IMR-90 (cell line): ENCODE measurements at regions not wholly inside any gene's neighbourhood (a gene's known extent, or its start where the extent isn't known, plus 50 kb on each side); places are given as distances from the start of the nearest gene placed in this dataset.

Experiments used
- ATAC-seq: fragments of 200-7000 bp; cut with Tn5 transposase; 2 replicates; pipeline ENCODE4 v1.9.1; 2020; ENCODE audit warnings: low read depth, mild to moderate bottlenecking, moderate library complexity
- BruUV-seq: library from RNA; stranded (reverse); fragments of 400-500 nt; replicated peaks from 2 replicates; lab custom pipeline; 2021; lab: Mats Ljungman, UMichigan
- CTCF ChIA-PET: fragments of 300-600 bp; formaldehyde crosslinking; extraction: SDS; loops from one replicate; lab custom pipeline; 2021; ENCODE audit warnings: antibody characterized with exemption; lab: Yijun Ruan, JAX
- POLR2A ChIA-PET: fragments of 300-600 bp; sonication (Branson Sonifier 250); formaldehyde crosslinking; loops from one replicate; lab custom pipeline; 2022; ENCODE audit warnings: antibody characterized with exemption; ENCODE audit not compliant: unreplicated experiment; lab: Charles Lee
- DNase-seq: peaks from one replicate; pipeline ENCODE4 v3.0.0; 2013
- H2AFZ ChIP-seq: replicated peaks from 2 replicates; pipeline ENCODE3; 2013; ENCODE audit warnings: low read length, mild to moderate bottlenecking; ENCODE audit not compliant: poor library complexity
- H2AK5ac ChIP-seq: 2 replicates; pipeline ENCODE4 v1.6.1; 2013; ENCODE audit warnings: low read depth, low read length, inconsistent platforms
- H2AK9ac ChIP-seq: replicated peaks from 2 replicates; pipeline ENCODE3; 2013; ENCODE audit warnings: mild to moderate bottlenecking, low read depth, low read length, moderate library complexity; ENCODE audit not compliant: poor library complexity
- H2BK120ac ChIP-seq: 2 replicates; pipeline ENCODE4 v1.6.1; 2013; ENCODE audit warnings: low read depth, low read length, inconsistent platforms
- H2BK15ac ChIP-seq: 3 replicates; pipeline ENCODE4 v1.6.1; 2013; ENCODE audit warnings: low read depth, low read length, inconsistent platforms
- H2BK20ac ChIP-seq: 2 replicates; pipeline ENCODE4 v1.6.1; 2013; ENCODE audit warnings: low read depth, mild to moderate bottlenecking, inconsistent platforms, low read length, moderate library complexity
- H2BK5ac ChIP-seq: 2 replicates; pipeline ENCODE4 v1.6.1; 2013; ENCODE audit warnings: mild to moderate bottlenecking, low read depth, low read length, inconsistent platforms; ENCODE audit not compliant: poor library complexity, severe bottlenecking
- H3K14ac ChIP-seq: replicated peaks from 2 replicates; pipeline ENCODE4 v1.6.1; 2013; ENCODE audit warnings: low read depth, low read length, inconsistent platforms
- H3K18ac ChIP-seq: 2 replicates; pipeline ENCODE4 v1.6.1; 2013; ENCODE audit warnings: low read depth, low read length, control low read depth
- H3K23ac ChIP-seq: 2 replicates; pipeline ENCODE4 v1.6.1; 2013; ENCODE audit warnings: low read depth, low read length, inconsistent platforms
- H3K27ac ChIP-seq: 2 replicates; pipeline ENCODE4 v1.5.1; 2013; ENCODE audit warnings: mild to moderate bottlenecking, control low read depth, low read length; ENCODE audit not compliant: insufficient read depth
- H3K27me3 ChIP-seq: 2 replicates; pipeline ENCODE4 v1.6.1; 2013; ENCODE audit warnings: low read length; ENCODE audit not compliant: control insufficient read depth, insufficient read depth
- H3K36me3 ChIP-seq: 2 replicates; pipeline ENCODE4 v1.6.1; 2013; ENCODE audit warnings: low read length, mixed read lengths; ENCODE audit not compliant: control insufficient read depth, insufficient read depth
- H3K4ac ChIP-seq: 2 replicates; pipeline ENCODE4 v1.6.1; 2013; ENCODE audit warnings: low read depth, low read length, inconsistent platforms
- H3K4me1 ChIP-seq: 2 replicates; pipeline ENCODE4 v1.6.1; 2013; ENCODE audit warnings: low read length, mixed read lengths; ENCODE audit not compliant: control insufficient read depth, insufficient read depth
- H3K4me2 ChIP-seq: 2 replicates; pipeline ENCODE4 v1.6.1; 2013; ENCODE audit warnings: low read depth, mild to moderate bottlenecking, control low read depth, low read length, moderate library complexity
- H3K4me3 ChIP-seq: 2 replicates; pipeline ENCODE4 v1.5.1; 2013; ENCODE audit warnings: low read depth, mild to moderate bottlenecking, control low read depth, low read length, moderate library complexity; ENCODE audit not compliant: insufficient read depth
- H3K56ac ChIP-seq: 2 replicates; pipeline ENCODE4 v1.6.1; 2013; ENCODE audit warnings: low read length, inconsistent platforms; ENCODE audit not compliant: insufficient read depth; ENCODE audit errors: extremely low read depth
- H3K79me1 ChIP-seq, 2 experiments: 2 replicates each; pipeline ENCODE4 v1.6.1; 2013; ENCODE audit warnings: low read length in 2 of 2, inconsistent platforms in 1 of 2, low read depth in 1 of 2
- H3K9ac ChIP-seq: 2 replicates; pipeline ENCODE4 v1.6.1; 2013; ENCODE audit warnings: low read depth, low read length, control low read depth
- H3K9me1 ChIP-seq: 2 replicates; pipeline ENCODE4 v1.6.1; 2013; ENCODE audit warnings: low read length, inconsistent platforms; ENCODE audit not compliant: insufficient read depth
- H3K9me3 ChIP-seq: 2 replicates; pipeline ENCODE4 v1.6.1; 2013; ENCODE audit warnings: low read length; ENCODE audit not compliant: control insufficient read depth, insufficient read depth
- H4K20me1 ChIP-seq: 2 replicates; pipeline ENCODE4 v1.6.1; 2013; ENCODE audit warnings: low read length, inconsistent platforms; ENCODE audit not compliant: insufficient read depth
- H4K5ac ChIP-seq: 2 replicates; pipeline ENCODE4 v1.6.1; 2013; ENCODE audit warnings: mild to moderate bottlenecking, low read depth, low read length, control low read depth
- H4K8ac ChIP-seq, 2 experiments: 2 replicates each; pipeline ENCODE4 v1.6.1; 2013; ENCODE audit warnings: low read depth in 2 of 2, low read length in 2 of 2, control low read depth in 1 of 2, inconsistent platforms in 1 of 2
- H4K91ac ChIP-seq: 2 replicates; pipeline ENCODE4 v1.6.1; 2013; ENCODE audit warnings: low read depth, low read length, inconsistent platforms; ENCODE audit not compliant: insufficient read depth
- BHLHE40 ChIP-seq: fragments of 150-350 bp; IDR thresholded peaks from 2 replicates; pipeline ENCODE4 v1.6.1; 2016; ENCODE audit warnings: mild to moderate bottlenecking, low read depth, low read length
- CEBPB ChIP-seq: IDR thresholded peaks from 2 replicates; pipeline ENCODE4 v1.6.1; 2012; ENCODE audit warnings: low read depth, low read length, improper control_type of control experiment
- CHD1 ChIP-seq: IDR thresholded peaks from 2 replicates; pipeline ENCODE4 v1.6.1; 2012; ENCODE audit warnings: low read depth, low read length, improper control_type of control experiment
- FOS ChIP-seq: fragments of 150-350 bp; IDR thresholded peaks from 2 replicates; pipeline ENCODE4 v1.6.1; 2016; ENCODE audit warnings: low read depth, low read length
- MAFK ChIP-seq: IDR thresholded peaks from 2 replicates; pipeline ENCODE4 v1.6.1; 2012; ENCODE audit warnings: low read depth, low read length, improper control_type of control experiment
- MAZ ChIP-seq: IDR thresholded peaks from 2 replicates; pipeline ENCODE4 v1.6.1; 2012; ENCODE audit warnings: low read depth, mild to moderate bottlenecking, low read length, improper control_type of control experiment, moderate library complexity, borderline replicate concordance
- MXI1 ChIP-seq: IDR thresholded peaks from 2 replicates; pipeline ENCODE4 v1.6.1; 2012; ENCODE audit warnings: low read depth, mild to moderate bottlenecking, low read length, moderate library complexity, borderline replicate concordance
- NFE2L2 ChIP-seq: fragments of 150-350 bp; IDR thresholded peaks from 2 replicates; pipeline ENCODE4 v1.6.1; 2016; ENCODE audit warnings: low read depth, mild to moderate bottlenecking, low read length
- POLR2A ChIP-seq: IDR thresholded peaks from 2 replicates; pipeline ENCODE4 v1.6.1; 2012; ENCODE audit warnings: mild to moderate bottlenecking, low read depth, low read length
- RAD21 ChIP-seq: IDR thresholded peaks from 2 replicates; pipeline ENCODE4 v1.6.1; 2012; ENCODE audit warnings: low read length, improper control_type of control experiment
- RCOR1 ChIP-seq: IDR thresholded peaks from 2 replicates; pipeline ENCODE4 v1.6.1; 2012; ENCODE audit warnings: mild to moderate bottlenecking, low read length, improper control_type of control experiment; ENCODE audit not compliant: insufficient replicate concordance
- RFX5 ChIP-seq: IDR thresholded peaks from 2 replicates; pipeline ENCODE4 v1.8.0; 2012; ENCODE audit warnings: low read depth, mild to moderate bottlenecking, low read length, moderate library complexity
- SMC3 ChIP-seq: fragments of 150-350 bp; IDR thresholded peaks from 2 replicates; pipeline ENCODE4 v1.6.1; 2016; ENCODE audit warnings: low read depth, mild to moderate bottlenecking, antibody characterized with exemption, low read length, moderate library complexity
- WGBS, 2 experiments: methylation state at CpG; one replicate each; pipeline versions ENCODE4 v1.1.5 to v1.1.7; 2013; ENCODE audit warnings: missing lambda C conversion rate in 2 of 2; ENCODE audit not compliant: insufficient read length in 1 of 2; ENCODE audit errors: extremely low coverage in 2 of 2; 5-methylcytosine and 5-hydroxymethylcytosine counted together
- dilution Hi-C: fragments of 300-500 bp; cut with HindIII; formaldehyde crosslinking; loops from one replicate; pipeline ENCODE4 v1.14.3; 2018; ENCODE audit warnings: low sequenced_read_pairs; ENCODE audit not compliant: unreplicated experiment
- in situ Hi-C: fragments of 300-500 bp; cut with MboI; formaldehyde crosslinking; loops from 3 replicates; pipeline ENCODE4 v1.14.3; 2019; ENCODE audit warnings: low sequenced_read_pairs, inconsistent platforms, mixed read lengths
- intact Hi-C: fragments of 100-400 bp; cut with micrococcal nuclease; formaldehyde crosslinking; loops from 2 replicates; pipeline ENCODE4 v1.10.0; 2022
- TF ChIP-seq, protein P1 (sequence below): fragments of 150-350 bp; IDR thresholded peaks from 2 replicates; pipeline ENCODE4 v1.6.1; 2016; ENCODE audit warnings: low read depth, mild to moderate bottlenecking, low read length, moderate library complexity, borderline replicate concordance
- TF ChIP-seq, protein P2 (sequence below): conservative IDR thresholded peaks from 2 replicates; pipeline ENCODE4 v1.5.1; 2012; ENCODE audit warnings: mild to moderate bottlenecking, low read depth, low read length, improper control_type of control experiment

DNA sequence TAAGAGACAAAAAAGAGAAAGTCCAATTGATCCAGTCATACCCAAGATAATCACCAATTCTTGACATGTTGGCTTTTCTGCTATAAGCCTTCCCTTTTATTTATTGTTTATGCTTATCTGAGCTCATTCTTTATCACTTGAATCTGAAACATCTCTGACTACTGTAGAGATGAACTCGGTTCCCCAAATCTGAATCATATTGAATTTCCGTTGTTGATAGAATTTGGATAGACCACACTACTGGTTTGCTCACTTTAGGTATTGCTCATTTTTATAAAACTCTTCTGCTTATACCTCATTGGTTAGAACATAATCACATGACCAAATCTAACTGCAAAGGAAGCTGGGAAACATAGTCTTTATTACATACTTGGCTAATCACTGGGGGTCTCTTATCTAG, 236.9 kb downstream of the TRIB2 start:
- Histone ChIP-seq H2AK9ac (no peak overlapping the region), H3K9me3 (no peaks in the 10 kb centered on the region), H3K79me1 (no peaks in the 10 kb centered on the region), H4K20me1 (no peaks in the 10 kb centered on the region), H3K27ac (no peak overlapping the region), H4K8ac (no peak overlapping the region), H3K4me3 (no peak overlapping the region), H3K56ac (no peak overlapping the region), H3K36me3 (no peaks in the 10 kb centered on the region), H3K9me1 (peaks cover 5% of the 10 kb centered on the region; the same call in 1 of the 2 replicates), H2BK15ac (no peak overlapping the region), H3K9ac (no peak overlapping the region), H3K4me1 (no peaks in the 10 kb centered on the region; the same call in 1 of the 2 replicates), H4K91ac (no peak overlapping the region), H2AFZ (no peak overlapping the region), H3K14ac (no peak overlapping the region), H3K4me2 (no peak overlapping the region), H3K23ac (no peak overlapping the region), H4K5ac (no peak overlapping the region), H3K4ac (no peak overlapping the region), H2BK120ac (no peak overlapping the region), H3K27me3 (no peaks in the 10 kb centered on the region), H2AK5ac (no peak overlapping the region), H2BK20ac (no peak overlapping the region), H2BK5ac (no peak overlapping the region), H3K18ac (no peak overlapping the region)
- no TSS peak for BruUV-seq
- WGBS, 2 experiments, result no CpG with 5 or more reads among the region's 2 CpGs
- ChIA-PET POLR2A (no interaction called here), CTCF (no interaction called here)
- dilution Hi-C loops (no loop called here), in situ Hi-C loops (no loop called here), intact Hi-C loops (no loop called here)
- ATAC-seq (no peak), DNase-seq (no peak)
- no peak for TF ChIP-seq MAZ
- TF ChIP-seq RCOR1, result no peak
- TF ChIP-seq BHLHE40, result no peak
- TF ChIP-seq, protein P1, sequence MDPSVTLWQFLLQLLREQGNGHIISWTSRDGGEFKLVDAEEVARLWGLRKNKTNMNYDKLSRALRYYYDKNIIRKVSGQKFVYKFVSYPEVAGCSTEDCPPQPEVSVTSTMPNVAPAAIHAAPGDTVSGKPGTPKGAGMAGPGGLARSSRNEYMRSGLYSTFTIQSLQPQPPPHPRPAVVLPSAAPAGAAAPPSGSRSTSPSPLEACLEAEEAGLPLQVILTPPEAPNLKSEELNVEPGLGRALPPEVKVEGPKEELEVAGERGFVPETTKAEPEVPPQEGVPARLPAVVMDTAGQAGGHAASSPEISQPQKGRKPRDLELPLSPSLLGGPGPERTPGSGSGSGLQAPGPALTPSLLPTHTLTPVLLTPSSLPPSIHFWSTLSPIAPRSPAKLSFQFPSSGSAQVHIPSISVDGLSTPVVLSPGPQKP, result no peak
- TF ChIP-seq POLR2A, result no peak
- TF ChIP-seq MAFK, result no peak
- TF ChIP-seq, protein P2, sequence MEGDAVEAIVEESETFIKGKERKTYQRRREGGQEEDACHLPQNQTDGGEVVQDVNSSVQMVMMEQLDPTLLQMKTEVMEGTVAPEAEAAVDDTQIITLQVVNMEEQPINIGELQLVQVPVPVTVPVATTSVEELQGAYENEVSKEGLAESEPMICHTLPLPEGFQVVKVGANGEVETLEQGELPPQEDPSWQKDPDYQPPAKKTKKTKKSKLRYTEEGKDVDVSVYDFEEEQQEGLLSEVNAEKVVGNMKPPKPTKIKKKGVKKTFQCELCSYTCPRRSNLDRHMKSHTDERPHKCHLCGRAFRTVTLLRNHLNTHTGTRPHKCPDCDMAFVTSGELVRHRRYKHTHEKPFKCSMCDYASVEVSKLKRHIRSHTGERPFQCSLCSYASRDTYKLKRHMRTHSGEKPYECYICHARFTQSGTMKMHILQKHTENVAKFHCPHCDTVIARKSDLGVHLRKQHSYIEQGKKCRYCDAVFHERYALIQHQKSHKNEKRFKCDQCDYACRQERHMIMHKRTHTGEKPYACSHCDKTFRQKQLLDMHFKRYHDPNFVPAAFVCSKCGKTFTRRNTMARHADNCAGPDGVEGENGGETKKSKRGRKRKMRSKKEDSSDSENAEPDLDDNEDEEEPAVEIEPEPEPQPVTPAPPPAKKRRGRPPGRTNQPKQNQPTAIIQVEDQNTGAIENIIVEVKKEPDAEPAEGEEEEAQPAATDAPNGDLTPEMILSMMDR, result no peak
- TF ChIP-seq FOS, result no peak
- no peak for TF ChIP-seq CHD1
- no peak for TF ChIP-seq SMC3
- TF ChIP-seq RFX5, result no peak
- no peak for TF ChIP-seq NFE2L2
- no peak for TF ChIP-seq CEBPB
- TF ChIP-seq RAD21, result no peak
- no peak for TF ChIP-seq MXI1
